Adrenal gland (tissue), 9 donors: ENCODE measurements at regions not wholly inside any gene's neighbourhood (a gene's known extent, or its start where the extent isn't known, plus 50 kb on each side); places are given as distances from the start of the nearest gene placed in this dataset.
"Not testable (repeated sequence)": the region's sequence is repeated elsewhere in the genome, so short reads cannot be mapped to it uniquely, and the experiment has no call there.

Source experiments
- DNase-seq, 7 donors: peaks; one replicate each; pipeline ENCODE4 v3.0.0-alpha.2; 2019 to 2020
- H3K27ac ChIP-seq, 5 donors: fragments of 200-600 bp; sonication (generic) in 4 of 5; 1 replicate in 3 of 5; 2 replicates in 2 of 5; pipeline versions ENCODE4 v1.5.1 to v1.8.0; 2016 to 2020; ENCODE audit warnings: mild to moderate bottlenecking in 1 of 5
- H3K27me3 ChIP-seq: fragments of 200-600 bp; 2 replicates; pipeline ENCODE4 v1.8.0; 2021
- H3K36me3 ChIP-seq, 2 donors: fragments of 200-600 bp; replicated peaks in 1 of 2; 1 replicate in 1 of 2; 2 replicates in 1 of 2; pipeline versions ENCODE4 v1.5.1 to v1.8.0; 2018 to 2022
- H3K4me1 ChIP-seq, 2 donors: fragments of 200-600 bp; replicated peaks in 1 of 2; 1 replicate in 1 of 2; 2 replicates in 1 of 2; pipeline versions ENCODE4 v1.5.1 to v1.8.0; 2018 to 2021
- H3K4me3 ChIP-seq, 4 donors: fragments of 200-600 bp; sonication (generic) in 3 of 4; one replicate each; pipeline ENCODE4 v1.5.1; 2016 to 2018
- H3K9me3 ChIP-seq, 3 donors: fragments of 200-600 bp; sonication (generic) in 1 of 3; replicated peaks in 1 of 3; 1 replicate in 2 of 3; 2 replicates in 1 of 3; pipeline versions ENCODE4 v1.5.1 to v1.8.0; 2016 to 2021
- POLR2A ChIP-seq, 2 donors: fragments of 450-650 bp; IDR thresholded peaks; one replicate each; pipeline ENCODE4 v1.6.1; 2017; ENCODE audit warnings: antibody characterized with exemption in 2 of 2, mild to moderate bottlenecking in 2 of 2, moderate library complexity in 1 of 2
- WGBS, 4 donors: extraction: QIAGEN DNeasy Blood & Tissue Kit in 2 of 4; methylation state at CpG; one replicate each; pipeline versions ENCODE4 v1.1.5 to v1.1.7; 2013 to 2017; 5-methylcytosine and 5-hydroxymethylcytosine counted together
- intact Hi-C, 2 donors: fragments of 100-400 bp; cut with DNase I; formaldehyde crosslinking; loops; one replicate each; pipeline versions ENCODE4 v1.14.1 to v1.15.0; 2022 to 2023
- TF ChIP-seq, protein P1 (sequence below), 6 experiments: fragments of 450-650 bp in 4 of 6; fragments of 200-600 bp in 2 of 6; sonication (generic) in 1 of 6; IDR thresholded peaks; 1 replicate in 5 of 6; 2 replicates in 1 of 6; pipeline versions ENCODE4 v1.5.1 to v1.8.0; 2016 to 2021; ENCODE audit warnings: antibody characterized with exemption in 6 of 6, mild to moderate bottlenecking in 2 of 6, moderate library complexity in 1 of 6
- donor health status: healthy with polysubstance abuse.
- donor health status: Bipolar disorder and iron deficiency.
- donor health status: DM: yes; HTN: yes; CAD: no.
- donor health status: DM: no; HTN: no; CAD: no.
- donor health status: DM: no; HTN: no; CAD: no.

DNA sequence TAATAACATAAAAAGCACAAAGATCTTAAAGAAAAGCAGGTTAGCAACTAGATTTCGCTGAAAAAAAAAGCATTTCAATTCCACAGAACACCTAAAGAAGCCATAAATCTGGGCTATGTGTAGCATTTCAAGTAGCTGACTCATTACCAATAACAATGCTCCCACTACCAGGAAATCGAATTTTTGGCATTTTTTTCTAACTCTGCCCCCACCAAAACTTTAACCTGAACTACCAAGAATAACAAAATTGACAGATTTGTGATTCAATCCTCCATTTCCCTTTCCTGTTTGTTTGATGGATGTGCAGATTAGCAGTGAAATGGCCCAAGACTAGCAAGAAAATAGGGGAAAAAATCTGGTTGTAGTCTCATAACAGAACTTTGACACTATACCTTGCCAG is 180.2 kb downstream of the RASEF start:
- no peaks in the 10 kb centered on the region for H3K9me3 ChIP-seq
- no peaks in the 10 kb centered on the region for H3K27me3 ChIP-seq
- no peak for TF ChIP-seq POLR2A (IDR thresholded peaks at IDR 0.05)
- TF ChIP-seq, protein P1, sequence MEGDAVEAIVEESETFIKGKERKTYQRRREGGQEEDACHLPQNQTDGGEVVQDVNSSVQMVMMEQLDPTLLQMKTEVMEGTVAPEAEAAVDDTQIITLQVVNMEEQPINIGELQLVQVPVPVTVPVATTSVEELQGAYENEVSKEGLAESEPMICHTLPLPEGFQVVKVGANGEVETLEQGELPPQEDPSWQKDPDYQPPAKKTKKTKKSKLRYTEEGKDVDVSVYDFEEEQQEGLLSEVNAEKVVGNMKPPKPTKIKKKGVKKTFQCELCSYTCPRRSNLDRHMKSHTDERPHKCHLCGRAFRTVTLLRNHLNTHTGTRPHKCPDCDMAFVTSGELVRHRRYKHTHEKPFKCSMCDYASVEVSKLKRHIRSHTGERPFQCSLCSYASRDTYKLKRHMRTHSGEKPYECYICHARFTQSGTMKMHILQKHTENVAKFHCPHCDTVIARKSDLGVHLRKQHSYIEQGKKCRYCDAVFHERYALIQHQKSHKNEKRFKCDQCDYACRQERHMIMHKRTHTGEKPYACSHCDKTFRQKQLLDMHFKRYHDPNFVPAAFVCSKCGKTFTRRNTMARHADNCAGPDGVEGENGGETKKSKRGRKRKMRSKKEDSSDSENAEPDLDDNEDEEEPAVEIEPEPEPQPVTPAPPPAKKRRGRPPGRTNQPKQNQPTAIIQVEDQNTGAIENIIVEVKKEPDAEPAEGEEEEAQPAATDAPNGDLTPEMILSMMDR (IDR thresholded peaks at IDR 0.05): no peak
- H3K36me3 ChIP-seq: no peaks in the 10 kb centered on the region
- WGBS, 4 donors: 51 to 56% (median 55%) methylated on average over 2 of the region's 2 CpGs
- no peaks in the 10 kb centered on the region for H3K4me1 ChIP-seq
- no peak overlapping the region for H3K27ac ChIP-seq
- DNase-seq: no peak
- intact Hi-C loops: no loop called here
- no peak overlapping the region for H3K4me3 ChIP-seq

DNA sequence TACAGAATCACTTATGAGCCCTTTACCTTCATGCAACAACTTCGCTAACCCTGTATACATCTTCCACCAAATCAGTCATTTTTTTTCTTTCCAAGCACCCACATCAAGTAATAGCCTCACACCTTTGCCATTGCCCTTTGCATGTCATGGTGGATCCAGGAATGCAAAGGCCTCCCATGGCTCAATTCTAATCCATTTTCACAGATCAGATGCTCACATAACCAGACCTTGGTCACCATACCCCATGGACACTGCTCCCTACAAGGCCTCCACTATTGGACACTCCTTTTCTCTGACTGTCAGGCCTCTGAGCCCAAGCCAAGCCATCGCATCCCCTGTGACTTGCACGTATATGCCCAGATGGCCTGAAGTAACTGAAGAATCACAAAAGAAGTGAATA is 179.5 kb downstream of the RASEF start:
- Histone ChIP-seq H3K27ac (no peak overlapping the region), H3K27me3 (no peaks in the 10 kb centered on the region), H3K9me3 (no peaks in the 10 kb centered on the region), H3K4me1 (no peaks in the 10 kb centered on the region), H3K4me3 (no peak overlapping the region), H3K36me3 (no peaks in the 10 kb centered on the region)
- DNase-seq: no peak
- 88 to 93% (median 91%) methylated on average over 3 of the region's 3 CpGs for WGBS, 4 donors
- intact Hi-C loops: no loop called here
- TF ChIP-seq, protein P1 (IDR thresholded peaks at IDR 0.05): no peak
- TF ChIP-seq POLR2A (IDR thresholded peaks at IDR 0.05): no peak

DNA sequence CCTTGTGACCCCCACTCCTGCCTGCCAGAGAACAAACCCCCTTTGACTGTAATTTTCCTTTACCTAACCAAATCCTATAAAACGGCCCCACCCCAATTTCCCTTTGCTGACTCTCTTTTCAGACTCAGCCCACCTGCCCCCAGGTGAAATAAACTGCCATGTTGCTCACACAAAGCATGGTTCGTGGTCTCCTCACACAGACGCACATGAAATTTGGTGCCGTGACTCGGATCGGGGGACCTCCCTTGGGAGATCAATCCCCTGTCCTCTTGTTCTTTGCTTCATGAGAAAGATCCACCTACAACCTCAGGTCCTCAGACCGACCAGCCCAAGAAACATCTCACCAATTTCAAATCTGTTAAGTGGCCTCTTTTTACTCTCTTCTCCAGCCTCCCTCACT is 179.0 kb downstream of the RASEF start:
- H3K4me1 ChIP-seq, H3K27me3 ChIP-seq, DNase-seq, intact Hi-C loops, H3K9me3 ChIP-seq, H3K4me3 ChIP-seq, H3K27ac ChIP-seq, H3K36me3 ChIP-seq: not testable (repeated sequence)
- 80 to 92% (median 88%) methylated on average over 7 of the region's 7 CpGs for WGBS, 4 donors

DNA sequence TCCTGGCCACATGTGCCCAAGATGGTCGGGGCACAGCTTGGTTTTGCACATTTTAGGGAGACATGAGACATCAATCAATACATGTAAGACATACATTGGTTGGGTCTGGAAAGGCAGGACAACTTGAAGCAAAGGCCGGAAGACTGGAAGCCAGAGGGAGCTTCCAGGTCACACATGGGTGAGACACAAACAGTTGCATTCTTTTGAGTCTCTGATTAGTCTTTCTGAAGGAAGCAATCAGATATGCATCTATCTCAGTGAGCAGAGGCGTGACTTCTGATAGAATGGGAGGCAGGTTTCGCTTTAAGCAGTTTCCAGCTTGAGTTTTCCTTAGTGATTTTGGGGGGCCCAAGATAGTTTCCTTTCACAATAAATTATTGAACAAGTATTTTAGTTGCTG is 172.5 kb downstream of the RASEF start:
- no peaks in the 10 kb centered on the region for H3K4me1 ChIP-seq
- no peaks in the 10 kb centered on the region for H3K27me3 ChIP-seq
- intact Hi-C loops: no loop called here
- H3K9me3 ChIP-seq: no peaks in the 10 kb centered on the region
- 66 to 78% (median 75%) methylated on average over 4 of the region's 4 CpGs for WGBS, 4 donors
- H3K36me3 ChIP-seq: no peaks in the 10 kb centered on the region
- no peak for DNase-seq
- H3K4me3 ChIP-seq: no peak overlapping the region
- TF ChIP-seq, protein P1 (IDR thresholded peaks at IDR 0.05): no peak
- TF ChIP-seq POLR2A (IDR thresholded peaks at IDR 0.05): no peak
- no peak overlapping the region for H3K27ac ChIP-seq

DNA sequence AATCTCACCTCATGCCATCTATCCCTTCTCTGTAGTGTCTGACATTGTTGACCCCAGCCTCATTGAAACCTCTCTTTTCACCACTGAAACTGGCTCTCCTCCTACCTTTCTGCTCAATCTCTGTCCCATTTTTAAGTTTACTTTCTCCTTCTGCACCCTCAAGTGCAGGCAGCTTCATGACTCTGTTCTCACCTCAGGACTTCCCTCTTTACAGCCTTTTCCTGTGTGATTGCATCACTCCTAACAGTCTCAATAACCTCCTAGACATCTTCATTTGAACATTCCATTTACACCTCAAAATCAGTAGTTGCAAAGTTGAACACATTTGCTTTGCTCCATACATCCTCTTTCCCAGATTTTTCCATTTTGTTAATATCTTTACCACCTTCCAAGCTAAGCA is 172.1 kb downstream of the RASEF start:
- intact Hi-C loops: no loop called here
- Histone ChIP-seq H3K9me3 (no peaks in the 10 kb centered on the region), H3K4me3 (no peak overlapping the region), H3K27me3 (no peaks in the 10 kb centered on the region), H3K36me3 (no peaks in the 10 kb centered on the region), H3K27ac (no peak overlapping the region), H3K4me1 (no peaks in the 10 kb centered on the region)
- DNase-seq: no peak
- TF ChIP-seq POLR2A (IDR thresholded peaks at IDR 0.05): no peak
- TF ChIP-seq, protein P1 (IDR thresholded peaks at IDR 0.05): no peak
